Fibroblast of the aortic adventitia (primary cell): ENCODE measurements at regions not wholly inside any gene's neighbourhood (a gene's known extent, or its start where the extent isn't known, plus 50 kb on each side); places are given as distances from the start of the nearest gene placed in this dataset.

Experiments
- DNase-seq: peaks from one replicate; pipeline ENCODE4 v3.0.0-alpha.2; 2010; ENCODE audit warnings: low read depth
- H3K4me3 ChIP-seq: 2 replicates; pipeline ENCODE4 v1.5.1; 2011; ENCODE audit warnings: low read depth, mild to moderate bottlenecking, control low read depth, low read length, moderate library complexity
- CTCF ChIP-seq: IDR thresholded peaks from 2 replicates; pipeline ENCODE4 v1.5.1; 2011; ENCODE audit warnings: mild to moderate bottlenecking, low read length, control low read depth, inconsistent platforms; ENCODE audit not compliant: insufficient read depth

GRCh38 chr2:236654496-236654895 is 84.9 kb downstream of the ACKR3 start:
- H3K4me3 ChIP-seq = no peak overlapping the region
- no peak for TF ChIP-seq CTCF
- DNase-seq = no peak

GRCh38 chr2:236656166-236656565 is 86.5 kb downstream of the ACKR3 start:
- TF ChIP-seq CTCF = no peak
- no peak for DNase-seq
- no peak overlapping the region for H3K4me3 ChIP-seq

- DNase-seq = no peak
- TF ChIP-seq CTCF = no peak
- H3K4me3 ChIP-seq = no peak overlapping the region
Measured at GRCh38 chr2:236656721-236657120, 87.1 kb downstream of the ACKR3 start.

- DNase-seq = no peak
- no peak overlapping the region for H3K4me3 ChIP-seq
- no peak for TF ChIP-seq CTCF
Measured at GRCh38 chr2:236657215-236657614, 87.6 kb downstream of the ACKR3 start.

- TF ChIP-seq CTCF = no peak
Measured at GRCh38 chr2:236657801-236658200, 88.2 kb downstream of the ACKR3 start.

GRCh38 chr2:236658974-236659757 is 89.5 kb downstream of the ACKR3 start:
- H3K4me3 ChIP-seq = no peak overlapping the region
- no peak for DNase-seq
- TF ChIP-seq CTCF = no peak

More at GRCh38 chr2:236657801-236658200, 88.2 kb downstream of the ACKR3 start:
- no peak overlapping the region for H3K4me3 ChIP-seq
- no peak for DNase-seq

- no peak for TF ChIP-seq CTCF
- H3K4me3 ChIP-seq = no peak overlapping the region
- peak; percentile 99 for DNase-seq
Measured at GRCh38 chr2:236659758-236660150, 90.1 kb downstream of the ACKR3 start.
